ENCODE measurements at regions not wholly inside any gene's neighbourhood (a gene's known extent, or its start where the extent isn't known, plus 50 kb on each side); places are given as distances from the start of the nearest gene placed in this dataset.
"Not testable (repeated sequence)": the region's sequence is repeated elsewhere in the genome, so short reads cannot be mapped to it uniquely, and the experiment has no call there.

- peaks cover 0 to 4% of the 10 kb centered on the region in 2 donors for H3K9me3 Mint-ChIP-seq
- H3K36me3 Mint-ChIP-seq = no peaks in the 10 kb centered on the region
- DNase-seq (peak; percentile 14), ATAC-seq (replicated peaks) (peak; percentile 74 to 75)
- peaks cover 0 to 2% of the 10 kb centered on the region in 2 donors for H3K4me1 Mint-ChIP-seq
- peaks cover 18 to 28% of the 10 kb centered on the region in 2 donors for H3K27me3 Mint-ChIP-seq
- no peak overlapping the region for H3K4me3 Mint-ChIP-seq
- H3K27ac Mint-ChIP-seq = no peak overlapping the region
Measured at GRCh38 chrX:155819966-155820491, 61.1 kb upstream of the VAMP7 start.

- DNase-seq = no peak
- no peak overlapping the region for H3K4me3 Mint-ChIP-seq
- H3K27ac Mint-ChIP-seq = no peak overlapping the region
- H3K36me3 Mint-ChIP-seq = no peaks in the 10 kb centered on the region
- ATAC-seq (replicated peaks) = no peak
- H3K27me3 Mint-ChIP-seq = peaks cover 18 to 28% of the 10 kb centered on the region in 2 donors
- H3K9me3 Mint-ChIP-seq = peaks cover 0 to 3% of the 10 kb centered on the region in 2 donors
- peaks cover 0 to 2% of the 10 kb centered on the region in 2 donors for H3K4me1 Mint-ChIP-seq
Measured at GRCh38 chrX:155819525-155819924, 61.6 kb upstream of the VAMP7 start.

GRCh38 chrX:155814391-155814790, 66.8 kb upstream of the VAMP7 start:
- ATAC-seq (replicated peaks); DNase-seq; H3K4me1 Mint-ChIP-seq; H3K4me3 Mint-ChIP-seq; H3K9me3 Mint-ChIP-seq; H3K36me3 Mint-ChIP-seq; H3K27ac Mint-ChIP-seq; H3K27me3 Mint-ChIP-seq: not testable (repeated sequence)

GRCh38 chrX:155779831-155780230, 101.3 kb upstream of the VAMP7 start:
- no peaks in the 10 kb centered on the region for H3K36me3 Mint-ChIP-seq
- H3K4me1 Mint-ChIP-seq = no peaks in the 10 kb centered on the region
- H3K9me3 Mint-ChIP-seq = no peaks in the 10 kb centered on the region
- H3K4me3 Mint-ChIP-seq = no peak overlapping the region
- no peak for ATAC-seq (replicated peaks)
- no peaks in the 10 kb centered on the region for H3K27me3 Mint-ChIP-seq
- no peak overlapping the region for H3K27ac Mint-ChIP-seq
- DNase-seq = no peak

- Mint-ChIP-seq H3K27me3 (no peaks in the 10 kb centered on the region), H3K4me1 (no peaks in the 10 kb centered on the region), H3K9me3 (no peaks in the 10 kb centered on the region), H3K4me3 (no peak overlapping the region), H3K27ac (no peak overlapping the region), H3K36me3 (no peaks in the 10 kb centered on the region)
- ATAC-seq (replicated peaks) (no peak), DNase-seq (no peak)
Measured at GRCh38 chrX:155778844-155779553, 102.1 kb upstream of the VAMP7 start.

- no peaks in the 10 kb centered on the region for H3K9me3 Mint-ChIP-seq
- no peak overlapping the region for H3K4me3 Mint-ChIP-seq
- H3K4me1 Mint-ChIP-seq = no peaks in the 10 kb centered on the region
- H3K27me3 Mint-ChIP-seq = no peaks in the 10 kb centered on the region
- H3K36me3 Mint-ChIP-seq = no peaks in the 10 kb centered on the region
- DNase-seq (no peak), ATAC-seq (replicated peaks) (no peak)
- no peak overlapping the region for H3K27ac Mint-ChIP-seq
Measured at GRCh38 chrX:155774387-155774786, 106.8 kb upstream of the VAMP7 start.

GRCh38 chrX:155767876-155768769, 113.0 kb upstream of the VAMP7 start:
- H3K4me1 Mint-ChIP-seq = peaks cover 3 to 8% of the 10 kb centered on the region in 2 donors
- H3K27ac Mint-ChIP-seq = no peak overlapping the region
- no peaks in the 10 kb centered on the region for H3K27me3 Mint-ChIP-seq
- H3K9me3 Mint-ChIP-seq = peaks cover 0 to 2% of the 10 kb centered on the region in 2 donors
- H3K36me3 Mint-ChIP-seq = no peaks in the 10 kb centered on the region
- no peak for DNase-seq
- no peak for ATAC-seq (replicated peaks)
- H3K4me3 Mint-ChIP-seq = peak overlapping the region; percentile 76 to 84

- Mint-ChIP-seq H3K27ac (no peak overlapping the region), H3K4me3 (peak overlapping the region; percentile 76 to 84), H3K36me3 (no peaks in the 10 kb centered on the region), H3K9me3 (peaks cover 0 to 2% of the 10 kb centered on the region in 2 donors), H3K4me1 (peaks cover 3 to 8% of the 10 kb centered on the region in 2 donors), H3K27me3 (no peaks in the 10 kb centered on the region)
- DNase-seq (no peak), ATAC-seq (replicated peaks) (peak; percentile 52 to 56)
Measured at GRCh38 chrX:155767051-155767875, 113.9 kb upstream of the VAMP7 start.

GRCh38 chrX:155766321-155766720, 114.8 kb upstream of the VAMP7 start:
- DNase-seq (no peak), ATAC-seq (replicated peaks) (no peak)
- Mint-ChIP-seq H3K36me3 (peaks cover 0 to 2% of the 10 kb centered on the region in 2 donors), H3K4me3 (no peak overlapping the region), H3K27ac (no peak overlapping the region), H3K9me3 (peaks cover 3 to 5% of the 10 kb centered on the region in 2 donors), H3K4me1 (peaks cover 3 to 8% of the 10 kb centered on the region in 2 donors), H3K27me3 (no peaks in the 10 kb centered on the region)

GRCh38 chrX:155761185-155761584, 120.0 kb upstream of the VAMP7 start:
- no peak overlapping the region for H3K27ac Mint-ChIP-seq
- H3K36me3 Mint-ChIP-seq = peaks cover 0 to 2% of the 10 kb centered on the region in 2 donors
- no peaks in the 10 kb centered on the region for H3K27me3 Mint-ChIP-seq
- no peaks in the 10 kb centered on the region for H3K4me1 Mint-ChIP-seq
- no peak for ATAC-seq (replicated peaks)
- no peak for DNase-seq
- H3K4me3 Mint-ChIP-seq = no peak overlapping the region
- H3K9me3 Mint-ChIP-seq = peaks cover 3 to 6% of the 10 kb centered on the region in 2 donors

- Mint-ChIP-seq H3K27ac (no peak overlapping the region), H3K9me3 (peaks cover 3 to 8% of the 10 kb centered on the region in 2 donors), H3K4me3 (no peak overlapping the region), H3K27me3 (no peaks in the 10 kb centered on the region), H3K4me1 (no peaks in the 10 kb centered on the region), H3K36me3 (peaks cover 0 to 2% of the 10 kb centered on the region in 2 donors)
- DNase-seq (no peak), ATAC-seq (replicated peaks) (no peak)
Measured at GRCh38 chrX:155757046-155757759, 123.9 kb upstream of the VAMP7 start.

GRCh38 chrX:155755706-155756337, 125.3 kb upstream of the VAMP7 start:
- Mint-ChIP-seq H3K4me1 (no peaks in the 10 kb centered on the region), H3K27ac (no peak overlapping the region), H3K36me3 (no peaks in the 10 kb centered on the region), H3K9me3 (peaks cover 0 to 2% of the 10 kb centered on the region in 2 donors), H3K27me3 (no peaks in the 10 kb centered on the region), H3K4me3 (no peak overlapping the region)
- no peak for ATAC-seq (replicated peaks)
- no peak for DNase-seq

GRCh38 chrX:155751131-155751530, 130.0 kb upstream of the VAMP7 start:
- H3K4me1 Mint-ChIP-seq = no peaks in the 10 kb centered on the region
- no peak for ATAC-seq (replicated peaks)
- no peaks in the 10 kb centered on the region for H3K36me3 Mint-ChIP-seq
- H3K9me3 Mint-ChIP-seq = peaks cover 0 to 3% of the 10 kb centered on the region in 2 donors
- no peak overlapping the region for H3K4me3 Mint-ChIP-seq
- no peak for DNase-seq
- H3K27ac Mint-ChIP-seq = no peak overlapping the region
- H3K27me3 Mint-ChIP-seq = no peaks in the 10 kb centered on the region
